HG02678 (cell line): ENCODE measurements at regions not wholly inside any gene's neighbourhood (a gene's known extent, or its start where the extent isn't known, plus 50 kb on each side); places are given as distances from the start of the nearest gene placed in this dataset.
"Not testable (repeated sequence)": the region's sequence is repeated elsewhere in the genome, so short reads cannot be mapped to it uniquely, and the experiment has no call there.

Experiments used
- ATAC-seq: cut with Tn5 transposase; IDR thresholded peaks from one replicate; pipeline ENCODE4 v1.9.1; 2021; ENCODE audit warnings: mild to moderate bottlenecking, moderate library complexity; ENCODE audit not compliant: unreplicated experiment

- peak; percentile 49 for ATAC-seq
These were observed 81.1 kb downstream of the THSD1 start for GRCh38 chr13:52324831-52325230.

GRCh38 chr13:52319876-52320275 lies 86.1 kb downstream of the THSD1 start:
- ATAC-seq, result no peak

DNA sequence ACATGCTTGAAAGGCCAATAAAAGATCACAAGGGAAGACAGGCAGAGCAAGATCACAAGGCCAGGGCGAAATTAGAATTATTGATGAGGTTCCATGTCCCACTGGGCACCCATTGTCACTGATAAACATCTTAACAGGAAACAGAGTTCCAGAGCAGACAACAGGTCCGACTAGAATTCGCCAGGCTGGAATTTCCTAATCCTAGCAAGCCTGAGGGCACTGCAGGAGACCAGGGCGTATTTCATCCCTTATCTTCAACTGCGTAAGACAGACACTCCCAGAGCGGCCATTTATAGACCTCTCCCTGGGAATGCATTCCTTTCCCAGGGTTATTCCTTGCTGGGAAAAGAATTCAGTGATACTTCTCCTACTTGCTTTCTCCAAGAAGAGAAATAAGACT lies 96.1 kb downstream of the THSD1 start:
- not testable (repeated sequence) for ATAC-seq

DNA sequence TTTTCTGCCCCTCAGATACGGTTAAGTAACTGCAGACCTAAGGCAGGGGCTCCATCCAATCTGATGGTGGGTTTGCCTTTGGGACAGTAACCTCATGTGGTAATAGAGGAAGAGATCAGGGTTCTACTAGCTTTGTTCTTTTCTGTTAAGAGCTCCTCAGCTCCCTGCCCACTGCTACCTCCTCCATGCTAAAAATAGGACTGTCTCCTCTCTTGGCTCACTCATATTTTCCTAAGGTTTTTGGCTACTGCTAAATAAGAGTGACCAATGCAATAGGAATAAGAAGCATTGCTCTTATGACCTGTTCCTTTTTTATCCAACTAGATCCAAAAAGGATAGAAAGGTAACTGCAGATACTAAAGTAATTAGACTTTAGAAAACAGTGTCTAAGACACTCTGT lies 99.6 kb downstream of the THSD1 start:
- not testable (repeated sequence) for ATAC-seq

- not testable (repeated sequence) for ATAC-seq
These were observed 102.9 kb downstream of the THSD1 start for GRCh38 chr13:52303098-52303497.

DNA sequence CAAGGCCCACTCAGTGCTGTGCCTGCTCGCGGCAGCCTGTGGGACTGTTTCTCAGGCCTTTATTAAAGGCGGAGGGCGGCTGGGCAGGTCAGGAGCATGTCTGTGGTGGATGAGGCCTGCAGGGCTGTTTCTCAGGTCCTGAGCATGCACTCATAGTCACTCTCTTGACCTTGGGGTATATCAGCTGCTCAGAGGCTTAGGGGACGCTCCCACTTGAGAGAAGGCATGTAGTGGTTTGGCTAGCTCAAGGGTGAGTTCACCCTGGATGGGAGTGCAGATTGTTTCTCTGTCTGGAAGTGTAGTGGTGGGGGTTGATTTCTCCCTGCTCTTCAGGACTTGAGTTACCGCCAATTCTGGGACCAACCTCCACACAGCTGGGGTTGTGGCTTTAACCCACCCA lies 103.3 kb downstream of the THSD1 start:
- ATAC-seq, result not testable (repeated sequence)

DNA sequence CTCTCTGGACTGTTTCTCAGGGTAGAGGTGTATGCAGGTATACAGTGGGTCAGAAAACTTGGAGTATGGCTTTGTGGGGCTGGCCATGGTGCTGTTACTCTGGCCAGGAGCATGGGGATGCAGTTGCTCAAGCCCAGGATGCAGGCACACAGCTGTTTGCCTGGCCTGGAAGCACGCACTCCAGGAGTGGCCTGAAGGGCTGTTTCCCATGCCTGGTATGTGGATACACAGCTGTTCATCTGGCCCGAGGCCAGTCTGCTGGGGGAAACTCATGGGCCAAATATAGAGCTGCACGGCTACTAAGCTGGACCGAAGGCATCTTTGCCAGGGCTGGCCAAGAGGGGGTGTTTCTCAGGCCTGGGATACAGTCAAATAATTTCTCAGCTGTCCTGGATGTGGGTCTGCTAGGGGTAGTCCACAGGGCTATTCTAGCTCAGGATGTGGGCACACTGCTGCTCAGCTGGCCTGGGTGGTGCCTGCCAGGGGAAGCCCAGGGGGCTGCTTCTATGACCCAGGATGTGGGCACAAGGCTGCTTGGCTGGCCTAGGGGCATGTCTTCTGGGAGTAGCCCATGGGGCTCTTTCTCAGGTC lies 104.1 kb downstream of the THSD1 start:
- not testable (repeated sequence) for ATAC-seq

GRCh38 chr13:52298079-52298661 lies 107.8 kb downstream of the THSD1 start:
- not testable (repeated sequence) for ATAC-seq

DNA sequence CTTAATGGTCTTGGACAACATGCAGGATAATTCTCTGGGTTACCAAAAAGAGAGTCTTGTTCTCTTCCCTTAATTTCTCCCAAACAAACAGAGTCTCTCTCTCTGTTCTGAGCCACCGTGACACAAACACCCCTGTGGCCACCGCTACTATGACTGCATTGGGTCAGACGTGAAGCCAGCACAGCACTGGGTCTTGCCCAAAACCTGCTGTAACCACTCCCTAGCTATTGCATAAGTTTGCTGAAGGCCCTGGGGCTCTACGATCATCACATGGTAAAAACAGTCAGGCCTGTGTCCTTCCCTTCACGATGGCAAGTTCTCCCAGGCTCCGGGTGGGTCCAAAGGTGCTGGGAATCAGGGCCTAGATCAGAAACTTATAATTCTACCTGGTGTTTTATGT lies 117.1 kb downstream of the THSD1 start:
- not testable (repeated sequence) for ATAC-seq

GRCh38 chr13:52281387-52281786 lies 122.0 kb upstream of the NEK3 start:
- not testable (repeated sequence) for ATAC-seq

DNA sequence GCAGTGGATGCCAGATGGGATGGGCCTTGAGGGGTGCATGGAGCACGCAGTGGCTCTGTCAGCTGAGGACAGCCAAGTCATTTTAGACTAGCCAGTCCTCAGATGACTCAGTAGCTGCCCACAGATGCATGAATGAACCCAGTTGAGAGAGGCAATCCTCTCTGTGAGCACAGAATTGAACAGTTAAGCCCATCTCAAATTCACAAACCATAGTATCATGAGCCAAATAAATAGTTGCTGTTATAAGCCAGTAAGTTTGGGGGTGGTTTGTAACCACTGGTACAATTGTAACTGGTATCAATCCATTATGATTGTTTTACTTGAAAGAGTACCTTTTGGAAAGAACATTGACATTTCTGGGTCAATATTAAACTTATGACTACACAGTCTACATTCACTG lies 120.0 kb upstream of the NEK3 start:
- not testable (repeated sequence) for ATAC-seq

DNA sequence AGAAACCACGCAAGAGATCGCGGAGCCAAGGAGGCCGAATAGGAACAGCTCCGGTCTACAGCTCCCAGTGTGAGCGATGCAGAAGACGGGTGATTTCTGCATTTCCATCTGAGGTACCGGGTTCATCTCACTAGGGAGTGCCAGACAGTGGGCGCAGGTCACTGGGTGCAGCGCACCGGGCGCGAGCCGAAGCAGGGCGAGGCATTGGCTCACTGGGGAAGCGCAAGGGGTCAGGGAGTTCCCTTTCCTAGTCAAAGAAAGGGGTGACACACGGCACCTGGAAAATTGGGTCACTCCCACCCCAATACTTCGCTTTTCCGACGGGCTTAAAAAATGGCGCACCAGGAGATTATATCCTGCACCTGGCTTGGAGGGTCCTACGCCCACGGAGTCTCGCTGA lies 94.9 kb upstream of the NEK3 start:
- ATAC-seq, result not testable (repeated sequence)

DNA sequence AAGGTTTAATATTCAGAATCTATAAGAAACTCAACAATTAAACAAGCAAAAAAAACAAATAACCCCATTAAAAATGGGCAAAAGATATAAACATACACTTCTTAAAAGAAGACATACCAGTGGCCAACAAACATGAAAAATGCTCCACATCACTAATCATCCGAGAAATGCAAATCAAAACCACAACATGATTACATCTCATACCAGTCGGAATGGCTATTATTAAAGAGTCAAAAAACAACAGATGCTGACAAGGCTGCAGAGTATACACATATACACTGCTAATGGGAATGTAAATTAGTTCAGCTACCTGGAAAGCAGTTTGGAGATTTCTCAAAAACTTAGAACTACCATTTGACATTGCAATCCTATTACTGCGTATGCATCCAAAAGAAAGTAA lies 81.4 kb upstream of the NEK3 start:
- ATAC-seq, result peak; percentile 62

DNA sequence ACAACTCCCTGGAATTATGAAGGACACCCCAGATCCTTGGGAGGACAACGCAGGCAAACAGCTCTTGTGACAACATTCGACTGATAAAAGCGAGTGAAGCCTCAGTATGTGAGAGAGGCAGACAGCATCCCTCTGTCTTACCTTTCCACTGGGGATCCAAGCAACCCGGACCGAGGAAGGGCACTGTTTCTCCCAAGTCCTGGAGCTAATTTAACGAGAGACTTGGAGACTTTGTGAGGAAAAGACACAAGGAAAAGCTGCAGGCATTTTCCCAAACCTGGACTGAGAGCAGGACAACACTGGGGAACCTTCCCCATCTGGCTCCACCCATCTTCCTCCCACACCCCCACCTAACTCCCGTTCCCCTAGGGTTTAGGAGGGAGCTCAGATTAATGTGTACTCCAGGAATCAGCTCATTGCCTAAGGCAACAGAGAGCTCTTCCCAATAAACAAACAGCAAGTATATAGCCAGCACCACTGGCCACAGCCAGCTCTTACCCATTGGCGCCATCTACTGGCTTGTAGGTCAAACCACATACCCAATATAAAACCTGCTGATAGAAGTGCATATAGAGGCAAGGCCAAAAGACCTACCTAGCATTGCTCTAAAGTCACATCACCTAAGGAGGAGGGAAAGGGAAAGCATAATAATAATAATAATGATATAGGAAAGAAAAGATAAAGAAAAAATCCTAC lies 76.7 kb upstream of the NEK3 start:
- peak; percentile 88 for ATAC-seq

DNA sequence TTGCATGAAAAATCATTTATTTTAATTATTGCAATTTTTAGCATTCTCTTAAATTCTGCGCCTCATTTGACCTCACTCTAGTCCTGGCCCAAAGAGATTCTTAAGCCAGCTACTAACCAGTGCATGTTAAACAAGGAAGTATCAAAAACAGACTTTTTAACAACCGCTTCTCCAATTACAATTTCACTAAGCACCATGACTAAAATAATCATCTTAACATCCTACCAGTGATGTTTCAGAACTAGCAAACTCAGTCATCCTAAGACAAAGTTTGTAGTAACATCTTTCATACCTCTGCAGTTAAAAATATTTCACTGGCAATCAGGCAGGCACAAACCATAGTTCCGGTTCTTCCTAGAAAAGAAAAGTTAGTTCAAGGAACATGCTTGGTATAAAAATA lies 75.5 kb upstream of the NEK3 start:
- not testable (repeated sequence) for ATAC-seq

- ATAC-seq, result not testable (repeated sequence)
These were observed 63.7 kb upstream of the NEK3 start for GRCh38 chr13:52223063-52223462.

DNA sequence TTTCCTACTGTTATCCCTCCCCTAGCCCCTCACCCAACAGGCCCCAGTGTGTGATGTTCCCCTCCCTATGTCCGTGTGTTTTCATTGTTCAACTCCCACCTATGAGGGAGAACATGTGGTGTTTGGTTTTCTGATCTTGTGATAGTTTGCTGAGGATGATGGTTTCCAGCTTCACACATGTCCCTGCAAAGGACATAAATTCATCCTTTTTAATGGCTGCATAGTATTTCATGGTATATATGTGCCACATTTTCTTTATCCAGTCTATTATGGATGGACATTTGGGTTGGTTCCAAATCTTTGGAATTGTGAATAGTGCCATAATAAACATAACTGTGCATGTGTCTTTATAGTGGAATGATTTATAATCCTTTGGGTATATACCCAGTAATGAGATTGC lies 54.5 kb upstream of the NEK3 start:
- ATAC-seq, result not testable (repeated sequence)

- not testable (repeated sequence) for ATAC-seq
These were observed 53.5 kb upstream of the NEK3 start for GRCh38 chr13:52212886-52213285.

DNA sequence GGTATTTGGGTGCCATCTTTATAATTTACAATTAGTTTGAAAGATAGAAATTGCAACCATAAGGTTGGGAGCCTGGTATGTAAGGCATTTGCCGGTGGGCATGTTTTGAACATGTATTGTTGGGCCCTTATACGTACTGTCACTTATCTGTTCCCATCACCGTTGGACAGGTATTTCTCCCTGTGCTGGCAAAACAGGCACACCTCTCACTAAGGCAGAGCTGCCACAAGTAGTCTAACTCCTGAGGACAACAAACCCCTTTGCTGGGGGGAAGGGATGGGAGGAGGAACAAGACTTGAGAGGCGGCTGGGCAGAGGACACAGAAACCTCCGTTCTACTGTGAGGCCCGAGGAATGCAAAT lies 52.0 kb upstream of the NEK3 start:
- not testable (repeated sequence) for ATAC-seq

GRCh38 chr13:52210564-52211415 lies 51.4 kb upstream of the NEK3 start:
- not testable (repeated sequence) for ATAC-seq
